Cardiac muscle cell (in vitro differentiated cells and primary cell): ENCODE measurements at regions not wholly inside any gene's neighbourhood (a gene's known extent, or its start where the extent isn't known, plus 50 kb on each side); places are given as distances from the start of the nearest gene placed in this dataset.
"Not testable (repeated sequence)": the region's sequence is repeated elsewhere in the genome, so short reads cannot be mapped to it uniquely, and the experiment has no call there.

Experiments used
- DNase-seq, 2 donors: peaks; one replicate each; pipeline versions ENCODE4 v3.0.0 to v3.0.0-alpha.2; 2010 to 2017; ENCODE audit warnings: low read depth in 1 of 2, low spot score in 1 of 2
- H3K27ac ChIP-seq: fragments of 200-600 bp; sonication (generic); 2 replicates; pipeline ENCODE4 v1.5.1; 2016
- H3K27me3 ChIP-seq: fragments of 200-600 bp; sonication (generic); 2 replicates; pipeline ENCODE4 v1.6.0; 2016; ENCODE audit warnings: control low read depth
- H3K36me3 ChIP-seq: fragments of 200-600 bp; sonication (generic); 2 replicates; pipeline ENCODE4 v1.5.1; 2016; ENCODE audit warnings: control low read depth
- H3K4me1 ChIP-seq: fragments of 200-600 bp; sonication (generic); 2 replicates; pipeline ENCODE4 v1.8.1; 2017; ENCODE audit warnings: low read depth, mild to moderate bottlenecking, mixed run types
- H3K4me3 ChIP-seq: fragments of 200-600 bp; sonication (generic); 2 replicates; pipeline ENCODE4 v1.5.1; 2016; ENCODE audit warnings: mild to moderate bottlenecking
- H3K9me3 ChIP-seq: fragments of 200-600 bp; sonication (generic); 2 replicates; pipeline ENCODE4 v1.5.1; 2017; ENCODE audit warnings: low read depth, mild to moderate bottlenecking, control low read depth
- TF ChIP-seq, protein P1 (sequence below): IDR thresholded peaks from 2 replicates; pipeline ENCODE4 v1.5.1; 2012; ENCODE audit warnings: low read depth, mild to moderate bottlenecking, low read length

DNA sequence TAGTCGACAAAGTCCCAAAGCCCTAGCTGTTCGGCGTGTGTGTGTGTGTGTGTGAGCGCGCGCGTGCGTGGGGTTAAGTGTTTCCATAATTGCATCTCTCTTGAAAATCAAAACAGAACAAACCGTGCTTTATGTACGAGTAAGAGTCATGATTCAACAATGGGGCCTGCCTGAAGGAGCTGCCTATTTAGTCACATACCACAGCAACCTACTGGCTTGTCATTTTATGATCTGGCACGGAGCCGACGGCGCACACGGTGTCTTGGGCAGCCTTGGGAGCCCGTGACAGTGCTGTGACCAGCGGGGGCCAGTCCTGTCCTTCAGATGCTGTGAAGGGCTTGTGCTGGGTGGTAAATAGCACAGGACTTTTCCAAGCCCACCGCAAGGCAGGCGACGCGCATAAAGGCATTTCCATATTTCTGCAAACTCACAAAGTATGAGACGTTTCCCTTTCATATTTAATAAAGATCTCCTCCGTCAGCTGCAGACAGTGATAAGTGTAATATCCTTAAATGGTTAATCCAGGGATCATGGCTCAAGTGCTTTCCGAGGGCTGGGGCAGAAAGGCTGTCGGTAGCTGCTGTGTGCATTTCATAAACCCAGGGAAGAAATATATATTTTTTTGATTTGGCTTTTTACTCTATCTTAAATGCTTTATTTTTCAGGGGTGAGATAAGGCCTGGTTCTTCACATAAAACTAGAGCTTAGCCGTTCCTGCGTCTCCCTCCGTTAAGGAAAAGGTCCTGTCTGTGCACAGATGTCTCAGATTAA, 270.2 kb upstream of the IRX1 start:
- Histone ChIP-seq H3K9me3 (no peaks in the 10 kb centered on the region), H3K4me3 (no peak overlapping the region), H3K27me3 (no peaks in the 10 kb centered on the region), H3K36me3 (no peaks in the 10 kb centered on the region), H3K27ac (peak overlapping the region; percentile 29), H3K4me1 (peaks cover 5% of the 10 kb centered on the region)
- TF ChIP-seq, protein P1, sequence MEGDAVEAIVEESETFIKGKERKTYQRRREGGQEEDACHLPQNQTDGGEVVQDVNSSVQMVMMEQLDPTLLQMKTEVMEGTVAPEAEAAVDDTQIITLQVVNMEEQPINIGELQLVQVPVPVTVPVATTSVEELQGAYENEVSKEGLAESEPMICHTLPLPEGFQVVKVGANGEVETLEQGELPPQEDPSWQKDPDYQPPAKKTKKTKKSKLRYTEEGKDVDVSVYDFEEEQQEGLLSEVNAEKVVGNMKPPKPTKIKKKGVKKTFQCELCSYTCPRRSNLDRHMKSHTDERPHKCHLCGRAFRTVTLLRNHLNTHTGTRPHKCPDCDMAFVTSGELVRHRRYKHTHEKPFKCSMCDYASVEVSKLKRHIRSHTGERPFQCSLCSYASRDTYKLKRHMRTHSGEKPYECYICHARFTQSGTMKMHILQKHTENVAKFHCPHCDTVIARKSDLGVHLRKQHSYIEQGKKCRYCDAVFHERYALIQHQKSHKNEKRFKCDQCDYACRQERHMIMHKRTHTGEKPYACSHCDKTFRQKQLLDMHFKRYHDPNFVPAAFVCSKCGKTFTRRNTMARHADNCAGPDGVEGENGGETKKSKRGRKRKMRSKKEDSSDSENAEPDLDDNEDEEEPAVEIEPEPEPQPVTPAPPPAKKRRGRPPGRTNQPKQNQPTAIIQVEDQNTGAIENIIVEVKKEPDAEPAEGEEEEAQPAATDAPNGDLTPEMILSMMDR: no peak
- peak in 1 of 2 donors; percentile 26 for DNase-seq

DNA sequence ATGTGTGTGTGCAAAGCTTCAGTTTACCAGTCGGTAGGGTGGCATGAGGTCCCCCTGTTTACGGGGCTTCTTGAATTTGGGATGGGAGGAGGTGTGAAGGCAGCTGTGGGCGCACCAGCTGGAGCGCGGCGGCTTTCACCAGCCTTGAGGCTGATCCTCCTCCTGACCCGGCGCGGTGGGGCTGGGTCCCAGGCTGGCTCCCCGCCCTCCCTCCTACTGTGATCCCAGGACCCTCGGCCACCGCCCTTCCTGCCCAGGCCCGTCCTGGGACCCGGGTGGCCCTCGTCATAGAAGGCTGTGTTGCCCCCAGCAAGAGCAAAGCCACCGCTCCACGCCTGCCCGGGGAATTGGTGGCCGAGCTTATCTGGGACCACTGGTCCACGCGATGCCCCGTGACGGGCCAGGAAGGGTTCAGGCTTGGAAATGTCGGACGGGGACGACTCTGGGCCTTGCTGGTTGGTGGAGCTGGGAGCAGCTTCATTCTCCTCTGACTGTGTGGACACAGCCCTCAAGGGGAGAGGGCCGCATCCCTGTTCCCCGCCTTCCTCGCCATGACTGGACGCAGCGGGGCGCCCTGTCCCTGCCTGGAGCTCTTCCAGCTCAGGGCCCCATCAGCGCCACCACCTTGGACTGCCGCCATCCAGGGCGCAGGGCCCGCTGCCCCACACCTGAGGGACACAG, 271.1 kb upstream of the IRX1 start:
- Histone ChIP-seq H3K9me3 (no peaks in the 10 kb centered on the region), H3K4me3 (no peak overlapping the region), H3K36me3 (no peaks in the 10 kb centered on the region), H3K4me1 (peaks cover 5% of the 10 kb centered on the region), H3K27me3 (no peaks in the 10 kb centered on the region), H3K27ac (peak overlapping the region; percentile 29)
- TF ChIP-seq, protein P1: no peak
- DNase-seq: peak; percentile 2 to 7

DNA sequence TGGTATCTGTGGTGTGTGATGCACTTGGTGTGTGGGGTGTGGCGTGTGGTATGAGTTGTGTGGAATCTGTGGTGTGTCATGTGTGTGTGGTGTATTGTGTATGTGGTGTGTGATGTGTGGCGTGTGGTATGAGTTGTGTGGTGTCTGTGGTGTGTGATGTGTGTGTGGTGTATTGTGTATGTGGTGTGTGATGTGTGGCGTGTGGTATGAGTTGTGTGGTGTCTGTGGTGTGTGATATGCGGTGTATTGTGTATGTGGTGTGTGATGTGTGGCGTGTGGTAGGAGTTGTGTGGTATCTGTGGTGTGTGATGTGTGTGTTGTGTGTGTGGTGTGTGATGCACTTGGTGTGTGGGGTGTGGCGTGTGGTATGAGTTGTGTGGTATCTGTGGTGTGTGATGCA, 271.7 kb upstream of the IRX1 start:
- H3K27ac ChIP-seq, H3K27me3 ChIP-seq, H3K4me1 ChIP-seq, H3K4me3 ChIP-seq, H3K36me3 ChIP-seq, H3K9me3 ChIP-seq, DNase-seq: not testable (repeated sequence)

DNA sequence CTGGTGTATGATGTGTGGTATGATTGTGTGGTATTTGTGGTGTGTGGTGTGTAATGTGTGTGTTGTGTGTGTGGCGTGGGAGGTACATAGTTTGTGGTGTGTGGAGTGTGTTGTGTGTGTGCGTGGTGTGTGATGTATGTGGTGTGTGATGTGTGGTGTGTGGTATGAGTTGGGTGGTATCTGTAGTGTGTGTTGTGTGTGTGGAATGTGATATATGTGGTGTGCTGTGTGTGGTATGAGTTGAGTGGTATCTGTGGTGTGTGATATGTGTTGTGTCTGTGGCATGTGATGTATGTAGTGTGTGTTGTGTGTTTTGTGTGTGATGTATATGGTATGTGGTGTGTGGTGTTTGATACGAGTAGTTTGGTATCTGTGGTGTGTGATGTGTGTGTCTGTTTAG, 272.5 kb upstream of the IRX1 start:
- H3K4me1 ChIP-seq: peaks cover 5% of the 10 kb centered on the region
- no peaks in the 10 kb centered on the region for H3K9me3 ChIP-seq
- H3K27ac ChIP-seq: no peak overlapping the region
- TF ChIP-seq, protein P1: no peak
- H3K27me3 ChIP-seq: no peaks in the 10 kb centered on the region
- no peaks in the 10 kb centered on the region for H3K36me3 ChIP-seq
- no peak overlapping the region for H3K4me3 ChIP-seq
- no peak for DNase-seq

DNA sequence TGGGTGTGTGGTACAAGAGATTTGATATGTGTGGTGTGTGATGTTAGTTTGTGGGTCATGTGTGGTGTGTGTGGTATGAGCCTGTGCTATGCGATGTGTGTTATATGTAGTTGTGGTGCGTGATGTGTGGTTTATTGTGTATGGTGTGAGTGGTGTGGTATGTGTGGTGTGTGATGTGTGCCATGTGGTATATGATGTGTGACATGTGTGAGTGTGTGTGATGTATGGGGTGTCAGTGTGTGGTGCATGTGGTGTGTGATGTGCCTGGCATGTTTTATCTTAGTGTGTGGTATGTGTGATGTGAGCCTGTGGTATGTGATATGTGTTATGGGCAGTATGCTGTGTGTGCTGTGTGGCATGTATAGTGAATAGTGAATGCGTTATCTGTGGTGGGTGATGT, 273.0 kb upstream of the IRX1 start:
- TF ChIP-seq, protein P1: no peak
- Histone ChIP-seq H3K9me3 (no peaks in the 10 kb centered on the region), H3K27me3 (no peaks in the 10 kb centered on the region), H3K27ac (no peak overlapping the region), H3K4me3 (no peak overlapping the region), H3K36me3 (no peaks in the 10 kb centered on the region), H3K4me1 (peaks cover 6% of the 10 kb centered on the region)
- no peak for DNase-seq

DNA sequence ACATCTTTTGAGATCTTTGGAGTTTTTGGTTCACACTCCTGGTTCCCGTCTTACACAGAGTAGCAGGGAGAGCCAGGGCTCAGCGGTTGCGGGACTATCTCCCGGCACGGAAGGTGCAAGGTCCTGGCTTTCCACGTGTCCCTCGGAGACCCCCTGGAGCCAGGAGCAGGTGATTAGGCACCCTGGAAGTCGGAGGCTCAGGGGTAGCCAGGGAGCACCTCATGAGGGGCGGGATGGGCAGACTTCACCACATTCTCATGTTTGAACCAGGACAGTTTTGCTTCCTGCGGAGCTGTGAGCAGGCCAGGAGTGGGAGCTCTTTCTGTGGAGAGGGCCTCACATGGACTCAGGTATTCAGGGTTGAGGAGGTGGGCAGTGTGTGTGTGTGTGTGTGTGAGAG, 273.7 kb upstream of the IRX1 start:
- peaks cover 13% of the 10 kb centered on the region for H3K4me1 ChIP-seq
- H3K9me3 ChIP-seq: no peaks in the 10 kb centered on the region
- H3K27me3 ChIP-seq: no peaks in the 10 kb centered on the region
- no peak overlapping the region for H3K27ac ChIP-seq
- TF ChIP-seq, protein P1: no peak
- H3K4me3 ChIP-seq: no peak overlapping the region
- no peak for DNase-seq
- H3K36me3 ChIP-seq: no peaks in the 10 kb centered on the region
